GM23338 (cell line): ENCODE measurements at regions not wholly inside any gene's neighbourhood (a gene's known extent, or its start where the extent isn't known, plus 50 kb on each side); places are given as distances from the start of the nearest gene placed in this dataset.

Source experiments
- ATAC-seq: fragments of 200-7000 bp; cut with Tn5 transposase; 3 replicates; pipeline ENCODE4 v1.9.1; 2020
- DNase-seq: peaks from one replicate; pipeline ENCODE4 v3.0.0-alpha.2; 2015; ENCODE audit warnings: low spot score
- H2AFZ ChIP-seq: fragments of 200-600 bp; sonication (generic); 2 replicates; pipeline ENCODE4 v1.8.0; 2016; ENCODE audit warnings: antibody characterized with exemption, mild to moderate bottlenecking, moderate library complexity
- H3F3A ChIP-seq: fragments of 200-600 bp; sonication (generic); replicated peaks from 2 replicates; pipeline ENCODE4 v1.8.0; 2017; ENCODE audit warnings: antibody characterized with exemption, mixed run types, low read depth
- H3K27ac ChIP-seq: fragments of 200-600 bp; sonication (generic); 2 replicates; pipeline ENCODE4 v1.6.1; 2016; ENCODE audit warnings: low read depth
- H3K27me3 ChIP-seq: fragments of 200-600 bp; sonication (generic); 2 replicates; pipeline ENCODE4 v1.8.0; 2016; ENCODE audit warnings: mild to moderate bottlenecking, mixed run types, moderate library complexity; ENCODE audit not compliant: insufficient read depth
- H3K36me3 ChIP-seq: fragments of 200-600 bp; sonication (generic); 2 replicates; pipeline ENCODE4 v1.8.0; 2016; ENCODE audit warnings: mild to moderate bottlenecking; ENCODE audit not compliant: insufficient read depth
- H3K4me1 ChIP-seq: fragments of 200-600 bp; sonication (generic); 2 replicates; pipeline ENCODE4 v1.8.0; 2016; ENCODE audit warnings: mild to moderate bottlenecking, moderate library complexity; ENCODE audit not compliant: insufficient read depth
- H3K4me2 ChIP-seq: fragments of 200-600 bp; sonication (generic); 2 replicates; pipeline ENCODE4 v1.7.1; 2017; ENCODE audit warnings: mixed run types
- H3K4me3 ChIP-seq: fragments of 200-600 bp; sonication (generic); 2 replicates; pipeline ENCODE4 v1.6.1; 2016; ENCODE audit warnings: mixed run types
- H3K79me2 ChIP-seq: fragments of 200-600 bp; sonication (generic); replicated peaks from 2 replicates; pipeline ENCODE4 v1.8.0; 2017; ENCODE audit warnings: mild to moderate bottlenecking; ENCODE audit not compliant: insufficient read depth
- H3K9me2 ChIP-seq: fragments of 200-600 bp; sonication (generic); 2 replicates; pipeline ENCODE4 v1.8.0; 2017; ENCODE audit not compliant: insufficient read depth
- H4K20me1 ChIP-seq: fragments of 200-600 bp; sonication (generic); replicated peaks from 2 replicates; pipeline ENCODE4 v1.8.0; 2017; ENCODE audit warnings: mild to moderate bottlenecking; ENCODE audit not compliant: insufficient read depth
- H3K27ac Mint-ChIP-seq: 2 replicates; pipeline ENCODE4 v1.8.0; 2020; ENCODE audit warnings: inconsistent platforms, mild to moderate bottlenecking, moderate library complexity, mixed read lengths
- H3K27me3 Mint-ChIP-seq: 3 replicates; pipeline ENCODE4 v1.8.0; 2022; ENCODE audit warnings: low read depth, mild to moderate bottlenecking, moderate library complexity, mixed read lengths, inconsistent platforms; ENCODE audit not compliant: insufficient read depth, poor library complexity
- H3K36me3 Mint-ChIP-seq: 3 replicates; pipeline ENCODE4 v1.8.0; 2021; ENCODE audit warnings: low read depth, mild to moderate bottlenecking, inconsistent platforms, moderate library complexity, mixed read lengths
- H3K4me1 Mint-ChIP-seq: 3 replicates; pipeline ENCODE4 v1.8.0; 2020; ENCODE audit warnings: mild to moderate bottlenecking, inconsistent platforms, mixed read lengths
- H3K4me3 Mint-ChIP-seq: 3 replicates; pipeline ENCODE4 v1.8.0; 2021; ENCODE audit warnings: moderate library complexity, mild to moderate bottlenecking, inconsistent platforms, mixed read lengths
- H3K9me3 Mint-ChIP-seq: 3 replicates; pipeline ENCODE4 v1.8.0; 2020; ENCODE audit warnings: moderate library complexity, mild to moderate bottlenecking, inconsistent platforms, mixed read lengths
- CREB1 ChIP-seq: fragments of 250-450 bp; sonication (Bioruptor Pico); IDR thresholded peaks from 2 replicates; pipeline ENCODE4 v1.5.0; 2020; ENCODE audit warnings: low read depth, mild to moderate bottlenecking, moderate library complexity
- CTCF ChIP-seq, 2 experiments: fragments of 200-600 bp in 1 of 2; sonication (generic) in 1 of 2; conservative IDR thresholded peaks; 2 replicates each; pipeline versions ENCODE4 v1.5.1 to v1.6.1; 2016 to 2017; ENCODE audit warnings: antibody characterized with exemption in 2 of 2, low read depth in 2 of 2, mild to moderate bottlenecking in 2 of 2, moderate library complexity in 1 of 2
- ETS1 ChIP-seq: IDR thresholded peaks from 2 replicates; pipeline ENCODE4 v1.6.1; 2016; ENCODE audit warnings: antibody characterized with exemption
- EZH2 ChIP-seq: fragments of 200-600 bp; sonication (generic); IDR thresholded peaks from one replicate; pipeline ENCODE4 v1.8.0; 2017; ENCODE audit warnings: antibody characterized with exemption, mild to moderate bottlenecking, low read depth; ENCODE audit not compliant: unreplicated experiment
- EZH2phosphoT487 ChIP-seq: fragments of 200-600 bp; sonication (generic); IDR thresholded peaks from one replicate; pipeline ENCODE4 v1.8.1; 2018; ENCODE audit warnings: antibody characterized with exemption; ENCODE audit not compliant: unreplicated experiment
- JUNB ChIP-seq: IDR thresholded peaks from one replicate; pipeline ENCODE4 v1.6.1; 2016; ENCODE audit warnings: antibody characterized with exemption; ENCODE audit not compliant: unreplicated experiment
- NANOG ChIP-seq: IDR thresholded peaks from 2 replicates; pipeline ENCODE4 v1.6.1; 2016; ENCODE audit warnings: antibody characterized with exemption, borderline replicate concordance
- POLR2AphosphoS5 ChIP-seq: IDR thresholded peaks from 2 replicates; pipeline ENCODE4 v1.6.1; 2016; ENCODE audit warnings: antibody characterized with exemption, low read depth
- REST ChIP-seq: IDR thresholded peaks from one replicate; pipeline ENCODE4 v1.6.1; 2018; ENCODE audit warnings: antibody characterized with exemption; ENCODE audit not compliant: unreplicated experiment
- STAT1 ChIP-seq: IDR thresholded peaks from one replicate; pipeline ENCODE4 v1.6.1; 2016; ENCODE audit warnings: antibody characterized with exemption; ENCODE audit not compliant: unreplicated experiment
- ZNF114 ChIP-seq: fragments of 250-450 bp; sonication (Bioruptor Pico); IDR thresholded peaks from 2 replicates; pipeline ENCODE4 v1.5.0; 2020; ENCODE audit warnings: mild to moderate bottlenecking, moderate library complexity
- ZNF331 ChIP-seq: fragments of 250-450 bp; sonication (Bioruptor Pico); IDR thresholded peaks from 2 replicates; pipeline ENCODE4 v1.5.0; 2020; ENCODE audit warnings: low read depth, mild to moderate bottlenecking, moderate library complexity

- TF ChIP-seq NANOG (no peak), ZNF331 (CRISPR knock-in tag) (no peak), JUNB (no peak), ETS1 (no peak), EZH2phosphoT487 (no peak), POLR2AphosphoS5 (no peak), STAT1 (no peak), REST (no peak), CREB1 (CRISPR knock-in tag) (no peak)
These were observed 93.9 kb upstream of the SLC35B3 start (continued) for GRCh38 chr6:8529250-8529649.

- Histone ChIP-seq H3K9me2 (no peaks in the 10 kb centered on the region; the same call in 1 of the 2 replicates), H3F3A (no peaks in the 10 kb centered on the region), H3K4me1 (no peaks in the 10 kb centered on the region), H3K4me3 (no peak overlapping the region), H2AFZ (no peak overlapping the region), H3K79me2 (no peaks in the 10 kb centered on the region), H3K36me3 (no peaks in the 10 kb centered on the region), H3K27ac (no peak overlapping the region), H3K4me2 (no peak overlapping the region), H3K27me3 (no peaks in the 10 kb centered on the region), H4K20me1 (no peaks in the 10 kb centered on the region)
- no peak for ATAC-seq
- Mint-ChIP-seq H3K27ac (no peak overlapping the region), H3K9me3 (no peaks in the 10 kb centered on the region), H3K27me3 (peaks cover 2% of the 10 kb centered on the region), H3K4me1 (peaks cover 8% of the 10 kb centered on the region; the same call in 2 of the 3 replicates), H3K36me3 (no peaks in the 10 kb centered on the region), H3K4me3 (no peak overlapping the region)
- DNase-seq, result no peak
- TF ChIP-seq REST, result no peak
- TF ChIP-seq STAT1, result no peak
- no peak for TF ChIP-seq ETS1
- TF ChIP-seq ZNF114 (CRISPR knock-in tag), result no peak
- no peak for TF ChIP-seq CTCF (conservative IDR thresholded peaks at IDR 0.05; ENCODE audit: low read depth in 2 of 2)
- TF ChIP-seq CREB1 (CRISPR knock-in tag), result no peak
- no peak for TF ChIP-seq EZH2
- no peak for TF ChIP-seq EZH2phosphoT487
- TF ChIP-seq POLR2AphosphoS5, result no peak
These were observed 92.5 kb upstream of the SLC35B3 start for GRCh38 chr6:8527818-8528217.
